Stimulated activated CD4-positive, alpha-beta T cell treated with anti-CD3 and anti-CD28 coated beads, Interleukin-1b, Interleukin-23, amount 100 ng/mL, for 24 hours (primary cell): ENCODE measurements at regions not wholly inside any gene's neighbourhood (a gene's known extent, or its start where the extent isn't known, plus 50 kb on each side); places are given as distances from the start of the nearest gene placed in this dataset.
"Not testable (repeated sequence)": the region's sequence is repeated elsewhere in the genome, so short reads cannot be mapped to it uniquely, and the experiment has no call there.

Source experiments
- DNase-seq, 4 experiments: peaks; one replicate each; pipeline ENCODE4 v3.0.0-alpha.2; 2020; ENCODE audit warnings: low read depth in 4 of 4, low spot score in 1 of 4

- DNase-seq, result no peak
Observed at GRCh38 chr2:220580113-220580512, 952.7 kb downstream of the SLC4A3 start.

- no peak for DNase-seq
Observed at GRCh38 chr2:220583725-220584124, 956.3 kb downstream of the SLC4A3 start.

DNA sequence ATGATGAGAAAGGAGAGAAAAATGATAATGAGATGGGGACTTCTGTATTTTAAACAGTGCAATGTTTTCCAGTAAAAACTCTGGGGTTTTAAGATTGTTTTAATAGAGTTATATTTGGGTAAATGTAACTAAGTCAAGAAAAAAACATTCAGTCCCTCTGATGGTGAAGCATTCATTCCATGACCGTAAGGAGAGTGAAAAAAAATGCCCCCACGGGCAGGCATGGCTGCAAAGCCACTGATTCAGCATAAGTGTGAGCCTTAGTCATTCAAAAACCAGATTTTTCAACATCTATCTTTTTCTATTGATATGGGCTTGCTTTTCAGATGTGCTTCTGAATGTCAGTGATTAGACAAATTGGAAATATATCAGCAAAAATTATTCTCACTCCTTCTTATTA is 957.8 kb downstream of the SLC4A3 start:
- no peak for DNase-seq

DNA sequence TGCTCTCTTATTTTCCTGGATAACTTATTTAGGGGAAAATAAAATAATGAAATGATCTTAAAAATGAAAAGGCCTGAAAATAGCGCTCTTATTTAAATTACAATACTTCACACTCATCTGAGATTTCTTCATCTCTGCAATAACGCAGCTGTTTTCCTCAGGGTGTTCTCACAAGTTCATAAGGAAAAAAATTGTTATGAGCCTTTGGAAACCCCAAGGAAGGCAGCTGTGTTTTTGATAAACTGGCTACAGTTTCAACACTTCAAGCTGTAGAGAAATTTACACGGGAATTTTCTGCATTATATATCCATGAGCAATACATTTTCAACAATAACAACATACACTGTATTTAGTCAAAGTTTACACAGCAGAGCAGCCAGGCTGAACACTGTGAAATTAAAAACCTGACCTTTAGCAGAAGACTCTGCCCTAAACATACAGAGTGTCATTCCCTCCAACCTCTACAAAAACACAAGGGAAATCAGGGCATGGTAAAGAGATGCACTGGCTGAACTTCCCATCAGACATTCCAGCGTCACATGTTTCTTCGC is 959.6 kb downstream of the SLC4A3 start:
- no peak for DNase-seq

DNA sequence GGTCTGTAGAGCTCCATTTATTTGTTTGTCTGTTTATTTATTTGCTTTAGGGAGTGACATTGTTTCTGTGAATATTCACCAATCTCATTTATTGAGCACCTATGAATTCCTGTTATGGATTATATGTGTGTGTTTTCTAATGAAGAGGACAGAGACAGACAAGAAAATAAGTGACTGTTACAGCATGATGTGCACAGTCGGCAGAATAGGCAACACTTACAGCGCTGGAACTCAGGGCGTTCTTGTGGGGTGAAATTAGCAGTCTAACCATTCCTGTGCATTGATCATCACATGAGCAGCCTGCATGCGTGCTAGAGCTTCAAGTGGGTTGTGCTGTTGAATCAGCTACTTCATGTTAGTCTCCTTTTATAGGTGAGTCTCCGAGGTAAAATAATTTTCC is 960.7 kb downstream of the SLC4A3 start:
- DNase-seq, result no peak

DNA sequence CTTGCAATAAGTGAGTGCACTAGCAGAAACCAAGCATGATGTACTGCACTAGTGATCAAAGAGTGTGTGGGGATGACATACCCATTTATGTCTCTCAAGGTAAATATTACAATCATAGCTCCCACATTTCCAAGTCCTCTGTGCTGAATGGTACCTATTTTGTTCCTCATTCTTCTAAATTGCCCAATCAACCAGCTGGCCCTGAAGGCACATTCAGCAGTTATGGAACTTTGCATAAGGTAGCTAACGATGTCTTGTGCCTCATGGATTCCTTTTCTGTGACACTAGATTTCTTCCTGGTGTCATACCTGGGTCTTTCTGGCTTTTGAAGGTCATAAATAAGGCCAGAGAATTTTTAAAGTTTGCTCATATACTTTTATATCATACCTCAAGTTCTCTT is 963.0 kb downstream of the SLC4A3 start:
- DNase-seq, result no peak

- DNase-seq, result no peak
Observed at GRCh38 chr2:220593526-220593925, 966.1 kb downstream of the SLC4A3 start.

- DNase-seq, result no peak
Observed at GRCh38 chr2:220601674-220602073, 970.4 kb downstream of the EPHA4 start.

DNA sequence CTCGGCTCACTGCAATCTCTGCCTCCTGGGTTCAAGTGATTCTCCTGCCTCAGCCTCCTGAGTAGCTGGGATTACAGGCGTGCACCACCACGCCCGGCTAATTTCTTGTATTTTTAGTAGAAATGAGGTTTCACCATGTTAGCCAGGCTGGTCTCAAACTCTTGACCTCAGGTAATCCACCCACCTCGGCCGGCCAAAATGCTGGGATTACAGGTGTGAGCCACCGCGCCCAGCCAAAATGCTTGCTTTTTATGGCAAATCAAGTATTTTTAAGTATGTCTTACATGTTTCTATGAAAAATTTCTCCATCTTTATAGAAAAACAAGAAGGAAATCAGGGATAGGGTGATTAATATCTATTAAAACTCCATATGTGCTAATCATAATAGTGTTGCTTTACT is 959.1 kb downstream of the EPHA4 start:
- not testable (repeated sequence) for DNase-seq

DNA sequence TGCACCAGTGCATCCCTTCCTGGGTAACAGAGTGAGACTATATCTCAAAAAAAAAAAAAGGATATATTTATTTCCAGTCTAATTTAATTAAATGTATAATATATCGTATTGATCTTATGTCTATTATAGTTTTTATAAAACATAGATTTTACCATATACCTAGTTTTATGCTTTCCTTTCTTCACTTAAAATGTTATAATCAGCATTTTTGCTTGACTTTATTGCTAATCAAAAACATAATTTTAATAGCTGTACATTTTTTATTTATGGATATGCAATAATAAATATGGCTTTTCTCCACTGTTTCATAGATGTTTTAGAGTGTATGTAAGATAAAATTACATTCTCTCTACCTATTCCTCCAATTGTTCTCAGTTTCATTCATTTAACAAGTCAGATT is 958.0 kb downstream of the EPHA4 start:
- no peak for DNase-seq

GRCh38 chr2:220619525-220620220 is 952.4 kb downstream of the EPHA4 start:
- no peak for DNase-seq

DNA sequence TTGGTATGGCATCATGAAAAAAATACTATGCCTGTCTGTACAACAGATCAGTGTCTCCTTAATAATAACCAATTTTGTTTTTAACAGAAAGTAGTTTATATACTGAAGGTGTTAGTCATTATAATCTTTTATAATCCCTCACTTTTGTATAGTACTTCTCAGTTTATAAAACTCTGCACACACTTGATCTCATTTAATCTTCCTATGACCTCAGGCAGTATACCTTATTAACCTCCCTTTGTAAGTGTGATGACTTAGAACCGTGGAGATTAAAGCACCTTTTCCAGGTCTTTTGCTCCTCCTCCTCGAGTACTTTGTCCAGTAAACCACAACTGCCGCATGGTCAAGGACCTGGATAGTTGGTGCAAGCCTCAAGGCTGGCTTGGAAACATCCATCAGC is 945.5 kb downstream of the EPHA4 start:
- no peak for DNase-seq

DNA sequence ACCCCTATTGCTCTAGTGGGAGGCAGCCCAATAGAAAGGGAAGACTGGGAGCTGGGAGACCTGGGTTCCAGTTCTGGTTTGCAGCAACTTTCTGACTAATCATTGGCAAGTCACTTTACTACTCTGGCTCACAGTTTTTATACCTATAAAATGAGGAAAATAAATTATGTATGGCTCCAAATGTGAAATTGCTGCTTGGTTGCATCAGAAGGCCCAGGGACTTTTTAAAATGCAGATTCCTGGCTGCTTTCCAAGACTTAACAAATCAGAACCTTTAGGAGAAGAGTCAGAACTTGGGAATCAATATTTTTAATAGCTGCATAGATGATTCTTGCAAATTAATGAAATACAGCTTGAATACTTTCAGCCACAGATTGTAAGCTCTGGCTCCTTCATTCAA is 943.9 kb downstream of the EPHA4 start:
- no peak for DNase-seq

DNA sequence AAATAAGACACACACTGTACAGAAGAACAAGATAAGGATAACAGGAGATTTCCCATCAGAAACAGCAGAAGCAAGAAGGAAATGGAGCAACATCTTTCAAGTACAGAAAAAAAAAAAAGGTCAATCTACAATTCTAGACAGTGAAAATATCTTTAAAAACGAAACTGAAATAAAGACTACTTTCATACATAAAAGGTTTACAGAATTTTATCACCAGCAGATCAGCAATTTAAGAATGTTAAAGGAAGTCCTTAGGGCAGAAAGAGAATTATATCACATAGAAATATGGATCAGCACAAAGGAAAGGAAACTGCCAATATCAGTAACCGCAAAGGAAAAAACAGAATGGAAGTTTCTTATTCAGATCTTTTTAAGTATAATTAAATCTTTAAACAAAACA is 931.0 kb downstream of the EPHA4 start:
- DNase-seq, result no peak

DNA sequence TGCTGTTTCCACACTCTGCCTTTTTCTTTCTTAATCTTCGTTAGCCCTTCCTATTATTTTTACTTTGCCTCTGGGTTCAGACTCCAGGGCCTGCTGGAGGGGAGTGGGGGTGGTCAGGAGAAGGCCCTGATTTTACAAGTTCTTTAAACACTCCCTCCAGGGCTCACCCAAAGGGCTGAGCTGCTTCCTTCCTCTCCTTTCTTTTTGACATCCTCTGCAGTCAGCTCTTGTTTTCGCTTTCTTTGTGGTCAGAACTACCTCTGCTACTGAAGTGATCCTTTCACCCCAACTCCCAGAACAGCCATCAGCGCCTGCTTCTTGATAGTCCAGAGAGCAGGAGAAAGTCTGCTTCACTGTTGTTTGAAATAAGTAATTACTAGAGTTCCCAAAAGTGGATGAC is 925.7 kb downstream of the EPHA4 start:
- DNase-seq, result no peak

- no peak for DNase-seq
Observed at GRCh38 chr2:220648628-220649027, 923.5 kb downstream of the EPHA4 start.

- DNase-seq, result no peak
Observed at GRCh38 chr2:220653776-220654175, 918.3 kb downstream of the EPHA4 start.

- no peak for DNase-seq
Observed at GRCh38 chr2:220654322-220654721, 917.8 kb downstream of the EPHA4 start.

GRCh38 chr2:220660277-220661145 is 911.6 kb downstream of the EPHA4 start:
- DNase-seq, result no peak

GRCh38 chr2:220662431-220662830 is 909.7 kb downstream of the EPHA4 start:
- DNase-seq, result no peak

DNA sequence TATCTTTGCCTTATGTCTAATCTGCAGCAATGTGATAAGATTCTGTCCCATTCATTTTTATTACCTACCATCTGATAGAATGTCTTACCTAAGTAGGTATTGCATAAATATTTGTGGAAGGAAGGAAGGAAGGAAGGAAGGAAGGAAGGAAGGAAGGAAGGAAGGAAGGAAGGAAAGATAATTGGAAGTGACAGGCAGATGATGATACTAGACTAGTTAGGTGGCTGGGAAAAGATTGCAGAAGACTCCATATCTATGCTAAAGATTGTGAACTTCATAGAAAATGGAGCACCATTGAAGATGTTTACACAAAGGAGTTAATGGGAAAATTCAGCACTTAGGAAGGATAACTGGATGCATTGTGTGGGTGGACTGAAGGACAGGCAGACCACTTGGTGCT is 909.0 kb downstream of the EPHA4 start:
- DNase-seq, result no peak
